Adrenal gland (tissue), 5 donors: ENCODE measurements at regions not wholly inside any gene's neighbourhood (a gene's known extent, or its start where the extent isn't known, plus 50 kb on each side); places are given as distances from the start of the nearest gene placed in this dataset.

Source experiments
- POLR2A ChIP-seq, 2 donors: fragments of 450-650 bp; IDR thresholded peaks; one replicate each; pipeline ENCODE4 v1.6.1; 2017; ENCODE audit warnings: antibody characterized with exemption in 2 of 2, mild to moderate bottlenecking in 2 of 2, moderate library complexity in 1 of 2
- TF ChIP-seq, protein P1 (sequence below), 6 experiments: fragments of 450-650 bp in 4 of 6; fragments of 200-600 bp in 2 of 6; sonication (generic) in 1 of 6; IDR thresholded peaks; 1 replicate in 5 of 6; 2 replicates in 1 of 6; pipeline versions ENCODE4 v1.5.1 to v1.8.0; 2016 to 2021; ENCODE audit warnings: antibody characterized with exemption in 6 of 6, mild to moderate bottlenecking in 2 of 6, moderate library complexity in 1 of 6
- donor health status: DM: no; HTN: no; CAD: no.

DNA sequence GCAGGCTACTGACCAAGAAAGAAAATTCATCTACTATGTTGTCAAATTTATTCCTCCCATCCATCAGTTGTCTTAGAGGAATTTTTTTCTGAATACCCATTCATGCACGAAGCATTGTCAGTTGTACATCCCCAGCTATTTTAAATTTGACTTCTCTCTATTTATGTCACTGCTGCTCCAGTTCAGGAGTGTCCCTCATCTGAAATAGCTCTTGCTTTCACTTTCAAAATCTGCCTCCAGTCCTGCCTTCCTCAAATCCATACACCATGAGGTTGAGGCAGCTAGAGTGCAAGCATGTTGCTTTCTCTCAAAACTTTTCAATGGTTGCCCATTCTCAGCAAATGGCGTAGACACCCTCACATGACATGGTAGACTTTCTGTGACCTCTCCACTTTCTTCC, 335.4 kb upstream of the CDH2 start:
- TF ChIP-seq, protein P1, sequence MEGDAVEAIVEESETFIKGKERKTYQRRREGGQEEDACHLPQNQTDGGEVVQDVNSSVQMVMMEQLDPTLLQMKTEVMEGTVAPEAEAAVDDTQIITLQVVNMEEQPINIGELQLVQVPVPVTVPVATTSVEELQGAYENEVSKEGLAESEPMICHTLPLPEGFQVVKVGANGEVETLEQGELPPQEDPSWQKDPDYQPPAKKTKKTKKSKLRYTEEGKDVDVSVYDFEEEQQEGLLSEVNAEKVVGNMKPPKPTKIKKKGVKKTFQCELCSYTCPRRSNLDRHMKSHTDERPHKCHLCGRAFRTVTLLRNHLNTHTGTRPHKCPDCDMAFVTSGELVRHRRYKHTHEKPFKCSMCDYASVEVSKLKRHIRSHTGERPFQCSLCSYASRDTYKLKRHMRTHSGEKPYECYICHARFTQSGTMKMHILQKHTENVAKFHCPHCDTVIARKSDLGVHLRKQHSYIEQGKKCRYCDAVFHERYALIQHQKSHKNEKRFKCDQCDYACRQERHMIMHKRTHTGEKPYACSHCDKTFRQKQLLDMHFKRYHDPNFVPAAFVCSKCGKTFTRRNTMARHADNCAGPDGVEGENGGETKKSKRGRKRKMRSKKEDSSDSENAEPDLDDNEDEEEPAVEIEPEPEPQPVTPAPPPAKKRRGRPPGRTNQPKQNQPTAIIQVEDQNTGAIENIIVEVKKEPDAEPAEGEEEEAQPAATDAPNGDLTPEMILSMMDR (IDR thresholded peaks at IDR 0.05) = no peak
- no peak for TF ChIP-seq POLR2A (IDR thresholded peaks at IDR 0.05)
